Stimulated activated effector memory CD8-positive, alpha-beta T cell treated with anti-CD3 and anti-CD28 coated beads, Interleukin-12 subunit alpha, Interleukin-12 subunit beta, amount 100 ng/mL, for 72 hours (primary cell): ENCODE measurements at regions not wholly inside any gene's neighbourhood (a gene's known extent, or its start where the extent isn't known, plus 50 kb on each side); places are given as distances from the start of the nearest gene placed in this dataset.

Experiments used
- ATAC-seq: fragments of 150-1000 bp; cut with Tn5 transposase; 2 replicates; pipeline ENCODE4 v1.10.0; 2021
- DNase-seq, 2 donors: peaks; one replicate each; pipeline ENCODE4 v3.0.0; 2021 to 2022; ENCODE audit warnings: low spot score in 2 of 2
- H3K27ac Mint-ChIP-seq: one replicate; pipeline ENCODE4 v1.8.0; 2022; ENCODE audit warnings: mild to moderate bottlenecking, mixed read lengths
- H3K36me3 Mint-ChIP-seq: one replicate; pipeline ENCODE4 v1.8.0; 2022; ENCODE audit warnings: mild to moderate bottlenecking, mixed read lengths
- H3K4me1 Mint-ChIP-seq: one replicate; pipeline ENCODE4 v1.8.0; 2022; ENCODE audit warnings: mixed read lengths
- H3K4me3 Mint-ChIP-seq: one replicate; pipeline ENCODE4 v1.8.0; 2022; ENCODE audit warnings: mild to moderate bottlenecking, mixed read lengths
- H3K9me3 Mint-ChIP-seq: one replicate; pipeline ENCODE4 v1.8.0; 2022; ENCODE audit warnings: mixed read lengths

DNA sequence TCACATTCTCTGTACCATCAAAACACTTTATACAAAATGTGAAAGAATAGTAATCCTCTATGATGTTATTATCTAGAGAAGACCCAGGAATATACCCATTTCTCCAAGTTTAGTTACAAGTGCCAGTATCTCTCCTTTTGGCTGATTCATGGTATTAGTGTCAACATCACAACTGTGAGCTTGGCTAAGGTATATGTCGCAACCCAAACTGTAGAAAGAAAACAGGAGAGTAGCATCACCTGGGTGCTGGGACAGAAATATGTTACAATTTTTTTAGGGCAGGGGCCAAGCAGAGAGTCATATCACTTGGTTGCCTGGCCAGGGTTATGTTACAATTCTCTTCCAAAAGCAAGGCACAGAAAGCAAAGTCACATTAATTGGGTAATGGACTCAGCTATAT, 127.2 kb upstream of the ZNF91 start:
- H3K27ac Mint-ChIP-seq = no peak overlapping the region

DNA sequence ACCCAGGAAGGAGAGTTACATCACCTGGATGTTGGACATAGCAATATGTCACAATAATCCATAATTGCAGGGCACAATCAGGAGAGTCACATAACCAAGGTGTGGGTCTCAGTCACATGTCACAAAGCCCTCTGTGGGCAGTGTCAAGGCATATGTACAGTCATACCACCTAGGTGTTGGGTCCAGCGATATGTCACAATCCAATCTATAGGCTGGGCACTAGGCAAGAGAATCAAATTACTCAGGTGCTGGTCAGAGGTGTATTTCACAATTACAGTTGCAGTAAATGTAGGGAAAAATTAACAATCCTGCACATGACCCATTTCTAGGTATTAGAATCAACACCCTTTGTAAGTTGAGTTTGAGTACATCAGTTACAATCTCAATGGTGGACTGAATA, 126.2 kb upstream of the ZNF91 start:
- ATAC-seq = no peak
- DNase-seq = no peak
- H3K27ac Mint-ChIP-seq = no peak overlapping the region
- no peaks in the 10 kb centered on the region for H3K4me1 Mint-ChIP-seq
- no peaks in the 10 kb centered on the region for H3K9me3 Mint-ChIP-seq
- no peaks in the 10 kb centered on the region for H3K36me3 Mint-ChIP-seq
- H3K4me3 Mint-ChIP-seq = no peak overlapping the region

More for the DNA sequence above, 127.2 kb upstream of the ZNF91 start:
- Mint-ChIP-seq H3K36me3 (no peaks in the 10 kb centered on the region), H3K4me1 (peaks cover 3% of the 10 kb centered on the region), H3K4me3 (no peak overlapping the region), H3K9me3 (peaks cover 3% of the 10 kb centered on the region)
- DNase-seq (no peak), ATAC-seq (no peak)

DNA sequence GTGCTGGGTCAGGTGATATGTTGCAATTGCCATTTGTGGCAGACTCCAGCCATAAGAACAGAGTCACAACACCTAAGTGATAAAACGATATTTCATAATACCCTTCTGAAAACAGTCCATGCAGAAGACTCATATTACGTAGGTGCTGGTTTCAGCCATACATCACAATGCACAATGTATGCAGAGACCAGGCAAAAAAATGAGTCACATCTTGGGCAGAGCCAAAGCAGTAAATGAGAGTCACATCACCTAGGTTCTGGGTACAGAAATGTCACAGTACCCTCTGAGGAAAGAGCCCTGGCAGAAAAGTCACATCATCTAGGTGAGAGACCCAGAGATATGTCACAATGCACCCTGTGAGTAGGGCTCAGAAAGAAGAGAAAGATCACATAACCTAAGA, 125.2 kb upstream of the ZNF91 start:
- H3K4me3 Mint-ChIP-seq = no peak overlapping the region
- DNase-seq (no peak), ATAC-seq (peak; percentile 56)
- H3K27ac Mint-ChIP-seq = no peak overlapping the region
- H3K4me1 Mint-ChIP-seq = no peaks in the 10 kb centered on the region
- H3K36me3 Mint-ChIP-seq = no peaks in the 10 kb centered on the region
- H3K9me3 Mint-ChIP-seq = no peaks in the 10 kb centered on the region

DNA sequence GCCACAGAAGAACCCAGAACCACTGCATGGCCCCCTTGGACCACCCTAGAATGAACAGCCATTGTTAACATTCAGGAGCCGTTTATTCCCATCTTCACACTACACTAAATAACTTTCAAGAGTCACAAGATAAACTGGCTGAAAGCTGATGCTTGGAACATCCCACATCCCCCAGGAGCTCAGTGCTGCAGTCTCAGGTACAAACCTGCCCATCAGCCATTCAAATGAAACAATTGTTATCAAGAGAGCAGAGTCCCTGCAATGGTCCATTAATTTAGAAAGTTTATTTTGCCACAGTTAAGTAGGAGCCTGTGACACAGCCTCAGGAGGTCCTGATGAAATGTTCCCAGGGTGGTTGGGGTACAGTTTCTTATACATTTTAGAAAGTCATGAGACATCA, 123.8 kb upstream of the ZNF91 start:
- H3K4me1 Mint-ChIP-seq = no peaks in the 10 kb centered on the region
- no peaks in the 10 kb centered on the region for H3K9me3 Mint-ChIP-seq
- H3K36me3 Mint-ChIP-seq = no peaks in the 10 kb centered on the region
- ATAC-seq = no peak
- DNase-seq = no peak
- H3K27ac Mint-ChIP-seq = no peak overlapping the region
- H3K4me3 Mint-ChIP-seq = no peak overlapping the region

DNA sequence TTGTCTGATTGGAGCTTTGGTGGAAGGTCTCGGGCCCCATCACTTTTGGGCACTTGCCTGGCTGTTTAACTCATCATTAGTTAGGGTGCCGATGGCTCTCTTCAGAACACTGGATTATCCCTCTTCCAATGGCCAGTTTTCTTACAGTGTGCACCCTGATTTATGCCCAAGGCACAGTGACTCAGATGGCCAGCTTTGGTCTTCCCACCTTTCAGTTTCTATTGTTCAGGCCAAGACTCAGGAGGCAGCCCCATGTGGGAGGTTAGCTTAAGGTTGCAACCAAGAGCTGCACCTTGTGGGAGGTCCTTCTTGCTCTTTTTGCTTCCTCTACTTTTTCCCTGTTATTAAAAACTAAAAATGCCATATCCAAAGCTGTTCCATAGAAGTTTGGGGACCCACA, 121.0 kb upstream of the ZNF91 start:
- Mint-ChIP-seq H3K4me1 (no peaks in the 10 kb centered on the region), H3K9me3 (no peaks in the 10 kb centered on the region), H3K4me3 (no peak overlapping the region), H3K27ac (no peak overlapping the region), H3K36me3 (no peaks in the 10 kb centered on the region)
- DNase-seq = no peak
- no peak for ATAC-seq

DNA sequence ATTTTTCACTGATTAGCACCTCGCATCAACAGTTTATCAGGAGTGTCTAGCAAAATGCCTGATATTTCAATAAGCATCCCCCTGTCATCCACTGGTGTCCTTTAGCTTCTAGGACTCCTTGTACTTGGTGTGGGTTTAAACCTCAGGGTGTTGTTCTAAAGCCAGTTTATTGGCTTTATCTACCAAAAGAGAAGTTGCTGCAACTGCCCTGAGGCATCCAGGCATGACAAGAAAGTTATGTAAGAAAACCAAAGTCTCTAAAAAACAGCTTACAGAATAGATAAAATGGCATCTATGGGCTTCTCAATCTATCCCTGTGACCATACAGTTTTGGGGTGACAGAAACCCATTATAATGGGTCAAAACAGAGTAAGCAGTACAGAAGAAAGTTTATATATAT, 120.3 kb upstream of the ZNF91 start:
- Mint-ChIP-seq H3K9me3 (no peaks in the 10 kb centered on the region), H3K4me1 (no peaks in the 10 kb centered on the region), H3K27ac (no peak overlapping the region), H3K4me3 (no peak overlapping the region), H3K36me3 (no peaks in the 10 kb centered on the region)
- ATAC-seq = no peak
- DNase-seq = no peak

DNA sequence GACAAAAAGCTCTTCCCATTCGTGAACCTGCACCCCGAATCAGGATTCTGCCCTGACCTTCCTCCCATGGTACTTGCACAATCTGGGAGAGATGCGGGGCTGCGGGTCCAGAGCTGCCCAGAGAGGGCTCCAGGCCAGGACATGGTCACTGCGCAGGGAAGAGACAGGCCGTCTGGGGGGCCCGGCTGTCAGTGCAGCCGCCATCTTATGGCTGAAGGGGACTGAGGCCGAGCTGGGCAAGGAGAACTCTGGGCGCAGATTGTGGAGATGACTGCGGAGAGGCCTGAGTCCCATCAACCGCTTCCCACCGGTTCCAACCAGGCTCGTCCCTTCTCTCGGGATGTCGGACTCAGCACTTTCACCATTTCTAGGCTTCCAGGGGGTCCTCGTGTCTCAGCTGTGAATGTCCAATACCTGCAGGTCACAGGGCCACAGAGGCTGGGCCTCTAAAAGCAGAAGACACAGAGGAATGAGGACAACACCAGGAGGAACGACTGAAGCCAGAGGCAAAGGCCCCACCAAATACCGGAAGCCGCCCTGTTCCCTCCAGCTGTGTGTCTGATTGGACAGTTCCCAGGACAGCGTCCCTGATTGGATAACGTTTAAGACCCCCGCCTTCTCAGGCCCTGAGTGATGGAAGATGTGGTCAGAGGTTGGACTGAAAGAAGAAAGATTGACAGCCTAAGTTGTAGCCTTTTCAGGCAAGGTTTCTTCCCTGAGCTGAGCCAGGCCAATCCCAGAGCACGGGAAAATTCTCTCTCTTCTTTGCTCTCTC, 117.1 kb upstream of the ZNF91 start:
- no peak for DNase-seq
- no peaks in the 10 kb centered on the region for H3K36me3 Mint-ChIP-seq
- no peak overlapping the region for H3K27ac Mint-ChIP-seq
- no peaks in the 10 kb centered on the region for H3K4me1 Mint-ChIP-seq
- no peak overlapping the region for H3K4me3 Mint-ChIP-seq
- H3K9me3 Mint-ChIP-seq = peaks cover 3% of the 10 kb centered on the region
- no peak for ATAC-seq

DNA sequence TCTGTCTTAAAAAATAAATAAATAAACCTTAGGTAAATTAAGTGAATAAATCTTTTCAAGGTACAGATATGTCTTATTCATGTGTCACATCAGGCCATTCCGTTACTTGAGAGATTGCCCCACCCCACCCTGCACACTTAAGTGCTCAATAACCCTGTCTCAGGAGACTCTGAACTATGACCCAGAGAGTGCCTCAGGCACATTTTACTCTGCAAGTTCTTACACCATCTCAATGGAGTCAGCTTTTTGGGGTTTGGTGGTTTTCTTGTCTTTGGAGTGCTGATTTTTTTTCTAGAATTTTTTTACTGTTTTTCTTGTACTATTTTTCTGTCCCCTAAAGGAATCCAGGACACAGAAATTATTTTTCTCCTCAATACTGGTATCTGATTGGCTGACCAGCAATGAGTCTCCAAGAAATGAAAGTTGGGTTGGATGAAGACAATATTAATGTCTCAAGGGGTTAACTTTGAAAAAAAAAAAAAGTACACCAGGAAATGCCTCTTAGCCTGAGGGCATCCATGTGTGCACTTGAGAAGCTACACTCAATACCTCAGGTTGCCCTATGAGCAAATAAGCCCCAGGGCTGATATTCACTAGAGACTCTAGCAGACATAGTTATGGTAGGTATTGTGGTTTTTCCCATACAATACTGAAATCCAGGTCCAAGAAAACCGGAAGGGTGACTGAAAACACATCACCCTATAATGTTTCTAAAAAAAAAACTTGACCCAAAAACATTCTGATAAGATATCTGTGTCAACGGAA, 114.6 kb upstream of the ZNF91 start:
- H3K9me3 Mint-ChIP-seq = peaks cover 3% of the 10 kb centered on the region
- DNase-seq (no peak), ATAC-seq (no peak)
- H3K27ac Mint-ChIP-seq = no peak overlapping the region
- H3K4me3 Mint-ChIP-seq = no peak overlapping the region
- no peaks in the 10 kb centered on the region for H3K36me3 Mint-ChIP-seq
- no peaks in the 10 kb centered on the region for H3K4me1 Mint-ChIP-seq

DNA sequence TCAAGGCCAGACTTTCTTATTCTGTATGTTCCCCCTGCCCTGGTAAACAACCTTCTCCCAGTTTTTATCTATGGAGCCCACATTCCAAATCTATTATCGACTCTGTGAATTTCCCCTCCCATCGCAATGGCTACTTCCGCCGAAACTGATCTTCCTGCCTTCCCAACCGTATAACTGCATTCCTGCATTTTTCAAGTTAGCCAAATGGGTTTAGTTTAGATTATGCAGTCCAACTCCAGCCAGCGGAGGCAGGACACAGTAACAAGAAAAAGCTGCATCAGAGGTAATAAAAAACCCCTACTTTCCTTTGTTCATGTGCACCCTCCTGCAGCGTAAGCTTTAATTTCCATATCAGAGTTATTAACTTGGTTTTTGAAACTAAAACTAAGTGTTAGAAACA, 112.2 kb upstream of the ZNF91 start:
- ATAC-seq = no peak
- H3K27ac Mint-ChIP-seq = no peak overlapping the region
- no peak for DNase-seq
- peaks cover 3% of the 10 kb centered on the region for H3K9me3 Mint-ChIP-seq
- H3K4me1 Mint-ChIP-seq = no peaks in the 10 kb centered on the region
- H3K4me3 Mint-ChIP-seq = no peak overlapping the region
- H3K36me3 Mint-ChIP-seq = no peaks in the 10 kb centered on the region

DNA sequence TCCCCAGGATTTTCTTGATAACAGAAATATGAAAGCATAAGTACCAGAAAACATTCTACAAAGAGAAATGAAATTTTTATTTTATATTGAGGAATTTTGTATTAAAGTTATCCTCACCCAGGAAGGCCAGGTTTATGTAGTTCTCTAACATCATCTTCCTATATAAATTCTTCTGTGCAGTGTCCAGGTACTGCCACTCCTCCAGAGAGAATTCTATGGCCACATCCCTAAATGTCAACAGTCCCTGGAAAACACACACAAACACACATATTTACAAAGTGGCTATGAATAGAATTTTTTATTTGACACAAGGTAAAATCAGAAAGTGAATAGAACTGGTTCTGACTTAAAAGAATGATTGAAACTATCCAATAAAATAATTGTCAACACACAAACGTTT, 110.5 kb upstream of the ZNF91 start:
- no peaks in the 10 kb centered on the region for H3K36me3 Mint-ChIP-seq
- ATAC-seq = no peak

DNA sequence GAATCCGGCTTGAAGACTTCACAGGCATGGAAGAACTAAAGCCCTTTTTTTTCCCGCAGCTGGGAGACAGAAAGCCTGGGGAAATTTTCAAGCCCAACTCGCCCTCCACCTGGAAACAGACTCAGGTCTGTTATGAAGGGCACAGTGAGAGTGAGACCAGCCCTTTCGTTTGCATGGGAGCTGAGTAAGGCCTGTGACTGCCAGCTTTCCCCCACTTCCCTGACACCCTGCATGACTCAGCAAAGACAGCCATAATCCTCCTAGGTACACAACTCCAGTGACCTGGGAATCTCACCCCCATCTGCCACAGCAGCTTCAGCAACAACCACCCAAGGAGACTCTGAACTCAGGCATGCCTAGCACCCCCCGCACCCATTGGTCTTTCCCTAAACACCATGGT, 87.6 kb upstream of the ZNF91 start:
- Mint-ChIP-seq H3K4me3 (no peak overlapping the region), H3K4me1 (no peaks in the 10 kb centered on the region), H3K36me3 (no peaks in the 10 kb centered on the region), H3K9me3 (peaks cover 15% of the 10 kb centered on the region), H3K27ac (no peak overlapping the region)
- ATAC-seq = no peak
- DNase-seq = no peak

More for the DNA sequence above, 110.5 kb upstream of the ZNF91 start:
- Mint-ChIP-seq H3K4me1 (no peaks in the 10 kb centered on the region), H3K9me3 (peaks cover 3% of the 10 kb centered on the region), H3K4me3 (no peak overlapping the region), H3K27ac (no peak overlapping the region)
- DNase-seq = no peak

DNA sequence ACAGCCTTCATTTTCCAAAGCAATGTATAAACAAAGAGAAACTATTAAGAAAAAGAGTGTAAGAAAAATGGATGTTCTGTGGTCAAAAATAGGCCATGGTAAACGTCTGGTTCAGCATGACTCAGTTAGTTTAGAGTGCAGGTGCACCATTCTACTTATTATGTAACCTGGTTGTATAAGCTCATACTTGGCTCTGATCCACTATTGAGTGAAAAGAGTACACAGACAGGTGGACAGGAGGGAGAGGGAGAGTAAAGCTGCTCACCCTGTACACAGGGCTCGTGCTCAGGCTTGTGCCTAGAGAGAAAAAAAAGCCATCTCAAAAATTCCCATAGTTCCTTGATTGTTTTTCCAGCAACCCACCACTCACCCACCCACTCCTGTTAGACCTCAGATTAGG, 85.8 kb upstream of the ZNF91 start:
- Mint-ChIP-seq H3K9me3 (peaks cover 18% of the 10 kb centered on the region), H3K4me1 (no peaks in the 10 kb centered on the region), H3K4me3 (no peak overlapping the region), H3K27ac (no peak overlapping the region), H3K36me3 (no peaks in the 10 kb centered on the region)
- DNase-seq = no peak
- no peak for ATAC-seq

DNA sequence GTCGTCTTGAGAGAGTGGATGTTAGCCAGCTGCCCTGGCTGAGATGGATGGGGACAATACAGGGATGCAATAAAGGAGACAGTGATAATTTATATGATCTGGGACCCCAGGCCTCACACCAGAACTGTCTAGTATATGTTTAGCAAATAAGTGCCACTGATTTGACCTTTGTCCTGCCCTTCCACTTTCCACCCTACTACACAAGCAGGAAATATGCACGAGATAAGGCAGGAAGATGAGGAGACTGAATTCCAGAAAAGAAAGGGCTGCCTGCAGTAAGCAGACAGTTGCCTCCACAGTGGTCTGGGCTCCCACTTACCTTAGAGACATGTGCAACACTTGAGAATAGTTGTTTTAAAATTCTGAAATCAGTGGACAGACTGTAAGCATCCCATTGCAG, 80.2 kb upstream of the ZNF91 start:
- DNase-seq (no peak), ATAC-seq (no peak)
- H3K36me3 Mint-ChIP-seq = no peaks in the 10 kb centered on the region
- H3K4me3 Mint-ChIP-seq = no peak overlapping the region
- H3K9me3 Mint-ChIP-seq = peaks cover 8% of the 10 kb centered on the region
- H3K27ac Mint-ChIP-seq = no peak overlapping the region
- no peaks in the 10 kb centered on the region for H3K4me1 Mint-ChIP-seq

DNA sequence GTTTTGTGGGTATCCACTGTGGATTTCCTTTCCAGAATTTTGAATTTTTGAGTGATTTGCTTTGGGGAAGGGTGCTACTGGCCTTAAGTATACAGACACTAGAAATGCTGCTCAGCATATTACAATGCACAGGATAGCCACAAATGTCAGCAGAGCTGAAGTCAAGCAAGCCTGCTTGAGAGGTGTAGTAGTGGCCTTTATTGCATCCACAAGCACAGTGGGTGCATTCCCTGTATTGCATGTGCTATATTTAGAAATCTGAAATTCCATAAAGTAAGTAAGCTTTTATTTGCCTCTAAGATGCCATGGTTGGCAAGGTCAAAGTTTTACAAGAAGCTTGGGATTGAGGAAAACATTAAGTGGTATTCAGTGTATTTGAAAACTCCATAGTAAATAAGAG, 79.5 kb upstream of the ZNF91 start:
- Mint-ChIP-seq H3K4me1 (no peaks in the 10 kb centered on the region), H3K36me3 (no peaks in the 10 kb centered on the region), H3K9me3 (peaks cover 12% of the 10 kb centered on the region), H3K4me3 (no peak overlapping the region), H3K27ac (no peak overlapping the region)
- ATAC-seq (no peak), DNase-seq (no peak)

DNA sequence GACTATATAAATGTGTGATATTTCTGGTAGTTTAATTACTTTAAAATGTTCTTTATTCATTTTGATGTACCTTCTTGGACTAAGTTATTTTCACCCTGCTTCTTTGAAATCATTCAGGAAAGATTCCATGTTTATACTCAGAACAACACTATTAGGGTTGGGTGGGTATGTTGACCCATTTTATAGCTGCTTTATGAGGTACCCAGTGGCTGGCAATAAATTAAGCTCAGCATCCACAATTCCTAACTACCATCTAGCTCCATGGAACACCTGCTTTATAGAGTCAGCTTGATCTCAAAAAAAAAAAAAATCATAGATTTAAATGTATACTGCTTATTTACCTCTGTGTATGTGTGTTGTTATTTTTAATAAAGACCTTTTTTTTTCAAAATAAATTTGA, 78.9 kb upstream of the ZNF91 start:
- DNase-seq = no peak
- Mint-ChIP-seq H3K36me3 (no peaks in the 10 kb centered on the region), H3K9me3 (peaks cover 18% of the 10 kb centered on the region), H3K27ac (no peak overlapping the region), H3K4me1 (no peaks in the 10 kb centered on the region), H3K4me3 (no peak overlapping the region)
- no peak for ATAC-seq

DNA sequence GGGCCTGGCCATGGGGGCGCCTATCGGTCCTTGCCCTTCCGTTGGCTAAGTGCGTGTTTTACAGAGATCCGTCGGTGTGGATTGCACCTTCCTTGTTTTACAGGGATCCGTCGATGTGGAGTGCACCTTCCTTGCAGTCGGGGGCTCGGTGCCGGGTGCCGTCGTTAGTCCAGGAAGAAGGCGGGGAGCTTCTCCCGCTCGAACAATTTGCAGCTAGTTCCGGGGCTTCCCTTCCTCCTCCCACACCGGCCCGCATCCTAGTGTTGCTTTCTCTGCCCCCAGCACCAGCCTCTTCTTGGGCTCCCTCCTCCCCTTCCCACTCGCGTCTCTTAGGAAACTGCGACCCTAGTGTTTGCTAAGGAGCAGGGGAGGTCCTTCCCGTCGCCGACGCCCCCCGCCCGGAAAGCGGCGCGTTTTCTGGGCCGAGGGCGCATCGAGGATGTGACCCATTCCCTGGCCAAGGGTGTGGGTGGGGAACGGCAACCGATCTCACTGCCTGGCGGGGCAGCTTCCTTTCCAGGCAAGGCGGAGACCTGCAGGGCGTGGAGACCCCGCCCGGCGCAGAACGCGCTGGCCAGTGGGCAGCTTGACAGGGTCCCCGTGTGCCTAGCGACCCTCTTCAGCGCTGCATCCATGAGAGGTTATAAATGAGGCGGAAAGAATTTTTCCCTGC, 75.7 kb upstream of the ZNF91 start:
- DNase-seq (no peak), ATAC-seq (no peak)
- no peak overlapping the region for H3K27ac Mint-ChIP-seq
- no peak overlapping the region for H3K4me3 Mint-ChIP-seq
- H3K36me3 Mint-ChIP-seq = no peaks in the 10 kb centered on the region
- peaks cover 42% of the 10 kb centered on the region for H3K9me3 Mint-ChIP-seq
- no peaks in the 10 kb centered on the region for H3K4me1 Mint-ChIP-seq
